Dedifferentiated amniotic fluid mesenchymal stem cell (primary cell): ENCODE measurements at regions not wholly inside any gene's neighbourhood (a gene's known extent, or its start where the extent isn't known, plus 50 kb on each side); places are given as distances from the start of the nearest gene placed in this dataset.
"Not testable (repeated sequence)": the region's sequence is repeated elsewhere in the genome, so short reads cannot be mapped to it uniquely, and the experiment has no call there.

ENCODE experiments used
- DNase-seq: peaks from one replicate; pipeline ENCODE4 v3.0.0-alpha.2; 2016; ENCODE audit errors: extremely low spot score

DNA sequence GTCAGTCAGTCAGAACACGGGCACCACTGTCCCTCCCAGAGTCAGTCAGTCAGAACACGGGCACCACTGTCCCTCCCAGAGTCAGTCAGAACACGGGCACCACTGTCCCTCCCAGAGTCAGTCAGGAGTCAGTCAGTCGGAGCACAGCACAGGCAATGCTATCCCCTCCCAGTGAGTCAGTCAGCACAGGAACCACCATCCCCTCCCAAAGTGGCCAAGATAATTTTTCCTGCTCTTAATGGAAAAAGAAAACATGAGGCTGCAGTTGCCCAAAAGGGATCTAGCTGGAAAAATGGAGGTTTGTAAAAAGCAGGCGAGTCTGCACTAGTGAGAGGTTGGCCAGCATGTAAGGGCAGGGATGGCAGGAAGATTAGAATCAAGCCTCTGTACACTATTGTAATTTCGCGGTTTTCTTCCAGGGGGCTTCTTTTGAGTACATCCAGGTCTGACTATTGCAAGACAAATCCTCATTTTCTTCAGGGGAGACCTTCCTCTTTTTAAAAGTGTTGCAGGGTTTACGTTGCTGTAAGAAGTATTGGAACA is 213.8 kb downstream of the SIPA1L2 start:
- DNase-seq, result peak; percentile 25

DNA sequence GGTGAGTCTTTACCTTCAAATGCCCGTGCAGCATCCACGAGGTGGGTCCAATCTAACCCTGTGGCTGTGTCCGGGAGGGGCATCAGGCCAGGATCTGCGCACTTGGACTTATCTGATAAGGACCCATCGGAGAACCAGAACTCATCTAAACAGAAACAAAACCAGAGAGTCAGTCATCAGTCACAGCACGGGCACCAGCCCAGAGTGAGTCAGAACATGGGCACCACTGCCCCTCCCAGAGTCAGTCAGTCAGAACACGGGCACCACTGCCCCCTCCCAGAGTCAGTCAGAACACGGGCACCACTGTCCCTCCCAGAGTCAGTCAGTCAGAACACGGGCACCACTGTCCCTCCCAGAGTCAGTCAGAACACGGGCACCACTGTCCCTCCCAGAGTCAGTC is 214.5 kb downstream of the SIPA1L2 start:
- not testable (repeated sequence) for DNase-seq

GRCh38 chr1:232414100-232414499 is 215.8 kb downstream of the SIPA1L2 start:
- no peak for DNase-seq

GRCh38 chr1:232413674-232414073 is 216.3 kb downstream of the SIPA1L2 start:
- DNase-seq, result no peak

DNA sequence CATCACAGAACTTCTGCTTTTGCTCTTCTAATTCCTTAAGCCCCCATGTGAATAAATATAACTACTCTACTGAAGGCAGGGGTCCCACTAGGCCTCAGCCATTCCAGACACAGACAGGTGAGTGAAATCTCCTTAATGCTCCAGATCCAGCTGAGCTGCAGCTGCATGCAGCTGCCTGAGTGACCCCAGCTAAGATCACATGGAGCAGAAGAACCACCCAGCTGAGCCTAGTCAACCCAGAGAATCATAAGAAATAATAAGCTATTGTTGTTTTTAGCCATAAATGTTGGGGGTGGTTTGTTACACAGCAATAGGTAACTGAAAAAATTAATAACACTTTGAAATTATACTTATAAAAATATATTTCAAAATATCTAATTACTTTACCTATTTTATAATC is 220.3 kb downstream of the SIPA1L2 start:
- no peak for DNase-seq

DNA sequence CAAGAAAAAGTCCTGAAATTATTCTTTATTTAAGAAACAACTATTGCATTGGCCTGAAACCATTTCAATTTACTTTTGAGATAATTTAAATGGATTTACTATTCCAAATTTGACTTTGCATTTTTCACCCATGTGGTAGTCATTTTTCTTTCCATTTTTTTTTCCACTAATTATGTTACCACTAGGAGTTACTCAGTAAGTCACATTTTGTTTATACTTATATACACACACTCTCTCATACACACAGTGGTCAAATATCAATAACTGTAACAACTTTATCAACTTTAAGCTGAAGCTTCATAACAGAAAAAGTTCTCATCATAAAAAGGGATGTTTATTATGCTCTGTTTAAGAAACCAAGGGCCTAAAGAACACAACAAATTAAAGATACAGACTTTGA is 222.8 kb downstream of the SIPA1L2 start:
- DNase-seq, result no peak

- no peak for DNase-seq
Observed at GRCh38 chr1:232405781-232406180, 224.2 kb downstream of the SIPA1L2 start.

DNA sequence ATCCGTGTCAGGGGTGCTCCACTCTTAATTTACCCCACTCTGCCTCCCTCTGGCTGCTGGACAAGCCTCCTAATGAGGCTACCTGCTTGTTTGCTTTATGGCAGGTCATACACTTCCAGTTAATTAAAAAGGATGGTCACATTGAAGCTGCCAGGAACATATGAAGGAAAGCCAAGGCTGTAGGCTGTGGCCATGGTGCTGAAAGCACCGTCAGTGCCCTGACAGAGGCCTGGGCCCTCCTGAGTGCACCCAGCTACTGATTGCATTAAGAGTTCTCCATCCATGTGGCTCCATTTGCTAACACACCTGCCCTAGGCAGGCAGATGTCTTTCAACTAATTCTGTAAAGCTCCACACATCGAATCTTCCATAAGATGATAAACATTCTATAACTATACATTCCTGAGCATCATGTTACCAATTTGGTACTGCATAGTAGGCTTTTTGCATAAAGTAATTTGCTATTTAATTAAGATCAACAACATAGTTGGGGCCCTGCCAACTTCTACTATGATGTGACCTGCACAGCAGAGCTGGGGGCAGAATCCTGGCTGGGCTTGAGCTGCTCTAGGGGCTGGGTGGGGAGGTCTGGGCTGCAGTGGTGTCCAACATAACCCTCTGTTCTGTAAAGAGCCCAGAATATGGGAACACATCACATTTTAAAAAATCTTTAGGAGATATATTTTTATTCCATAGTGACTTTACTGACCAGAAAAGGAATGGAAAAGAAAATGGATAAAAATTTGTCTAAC is 224.8 kb downstream of the SIPA1L2 start:
- no peak for DNase-seq

DNA sequence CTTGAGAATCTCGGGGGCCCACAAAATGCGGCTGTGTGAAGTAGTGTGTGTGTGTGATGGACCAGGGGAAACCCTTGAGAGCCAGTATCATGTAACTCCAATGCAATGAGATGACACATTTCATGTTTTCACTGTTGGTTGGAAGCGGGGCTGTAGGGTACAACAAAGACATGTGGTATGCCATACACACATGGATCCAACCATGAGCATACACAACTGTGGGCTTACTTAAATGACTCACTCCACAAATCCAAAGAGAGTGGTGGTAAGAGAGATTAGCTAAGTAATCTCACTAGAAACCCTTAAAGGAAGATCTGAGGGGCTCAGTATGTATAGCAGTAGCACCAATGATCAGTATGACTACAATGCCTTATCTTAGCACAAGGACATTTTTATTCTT is 225.7 kb downstream of the SIPA1L2 start:
- DNase-seq, result no peak

DNA sequence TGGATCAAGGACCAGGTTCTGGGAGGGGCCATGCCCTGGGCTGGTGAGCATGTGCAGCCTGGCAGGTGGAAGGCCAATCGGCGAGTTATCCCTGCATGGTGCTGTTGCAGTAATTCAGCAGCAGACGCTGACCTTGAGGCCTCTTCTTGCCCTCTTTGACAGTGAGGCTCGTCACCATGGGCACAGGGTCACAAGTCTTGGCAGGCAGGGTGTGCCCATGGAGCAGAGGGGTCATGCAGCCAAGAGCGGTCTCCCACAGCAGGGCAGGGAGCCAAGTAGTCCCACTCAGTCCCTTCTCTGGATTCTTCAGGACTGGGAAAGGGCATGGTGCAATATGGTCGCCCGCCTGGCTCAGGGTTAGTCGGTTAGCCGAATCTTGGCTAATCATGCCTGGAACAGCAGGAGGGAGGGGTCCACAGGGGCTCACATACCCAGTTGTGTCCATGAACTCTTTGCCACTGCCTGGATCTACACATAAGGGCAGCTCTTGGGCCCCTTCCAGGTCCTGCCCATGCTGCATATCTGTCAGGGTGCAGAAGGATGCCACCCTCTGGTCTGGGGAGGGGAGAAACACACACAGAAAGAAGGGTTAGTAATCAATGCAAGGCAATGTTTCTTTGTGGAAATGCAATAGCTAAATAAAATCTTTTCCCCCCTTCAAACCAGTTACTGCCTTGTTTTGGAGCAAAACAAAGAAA is 226.8 kb downstream of the SIPA1L2 start:
- DNase-seq, result no peak

DNA sequence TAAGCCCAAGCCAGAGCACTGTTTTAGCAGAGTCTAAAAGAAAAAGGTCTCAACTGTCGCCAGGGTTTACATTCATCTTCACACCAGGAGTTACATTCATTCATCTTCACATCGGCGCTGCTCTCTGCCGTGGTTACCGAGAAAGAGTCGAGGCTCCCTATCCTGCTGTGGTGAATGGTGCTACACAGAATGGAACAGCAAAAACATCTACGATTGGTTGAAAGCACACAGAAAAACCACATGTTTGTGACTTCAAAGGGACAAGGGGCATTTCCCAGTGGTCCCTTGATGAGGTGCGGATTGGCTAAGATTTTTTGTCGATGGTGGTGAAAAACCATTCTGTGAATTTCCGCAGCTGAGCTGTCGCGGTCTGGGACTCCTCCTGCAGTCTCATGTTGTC is 231.1 kb downstream of the SIPA1L2 start:
- no peak for DNase-seq

GRCh38 chr1:232393444-232394146 is 236.3 kb downstream of the SIPA1L2 start:
- no peak for DNase-seq

- no peak for DNase-seq
Observed at GRCh38 chr1:232393010-232393409, 236.9 kb downstream of the SIPA1L2 start.

DNA sequence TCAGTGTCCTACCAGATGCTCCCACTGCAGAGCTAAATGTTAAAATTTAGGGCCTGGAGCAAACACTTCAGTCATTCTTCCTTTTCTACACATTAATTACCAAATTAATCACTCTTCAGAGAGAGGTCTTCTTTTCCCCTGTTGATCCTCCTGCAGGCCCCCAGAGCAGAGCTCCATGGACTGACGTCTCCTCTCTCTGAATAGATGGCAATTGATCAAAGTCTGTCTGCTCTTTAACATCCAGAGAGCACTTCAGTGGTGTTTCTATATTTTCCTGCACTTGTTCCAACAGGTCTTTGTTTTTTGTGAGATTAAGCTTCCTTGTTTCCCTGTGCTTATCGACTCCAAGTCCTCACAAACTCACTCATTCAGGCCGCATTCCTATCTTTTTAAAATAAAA is 239.3 kb downstream of the SIPA1L2 start:
- DNase-seq, result no peak

GRCh38 chr1:232389744-232390143 is 240.2 kb downstream of the SIPA1L2 start:
- DNase-seq, result no peak

GRCh38 chr1:232388363-232388762 is 241.6 kb downstream of the SIPA1L2 start:
- no peak for DNase-seq

GRCh38 chr1:232386721-232387510 is 243.0 kb downstream of the SIPA1L2 start:
- DNase-seq, result no peak

DNA sequence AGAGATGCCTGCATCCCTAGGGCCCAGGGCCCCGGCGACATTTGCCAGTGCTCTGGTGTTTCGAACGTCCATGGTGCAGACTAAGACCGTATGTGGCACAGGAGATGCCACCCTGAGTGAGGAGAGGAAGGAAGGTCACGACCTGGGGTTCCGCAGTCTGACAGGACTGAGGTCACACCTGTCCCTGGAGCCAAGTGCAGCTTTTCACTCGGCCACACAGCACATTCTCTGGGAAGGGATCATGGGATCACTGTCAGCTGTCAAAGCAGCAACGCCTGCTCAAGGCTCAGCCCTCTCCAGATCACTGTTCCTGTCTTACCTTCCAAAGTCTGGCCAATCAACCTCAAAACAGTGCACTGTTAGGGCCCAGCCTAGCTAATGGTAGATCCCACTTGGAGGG is 243.6 kb downstream of the SIPA1L2 start:
- no peak for DNase-seq

- peak; percentile 51 for DNase-seq
Observed at GRCh38 chr1:232385221-232385620, 244.7 kb downstream of the SIPA1L2 start.

- no peak for DNase-seq
Observed at GRCh38 chr1:232384171-232384883, 245.6 kb downstream of the SIPA1L2 start.
